Tibial artery (tissue), 4 donors: ENCODE measurements at regions not wholly inside any gene's neighbourhood (a gene's known extent, or its start where the extent isn't known, plus 50 kb on each side); places are given as distances from the start of the nearest gene placed in this dataset.

Experiments
- DNase-seq, 2 donors: peaks; one replicate each; pipeline ENCODE4 v3.0.0-alpha.2; 2019
- H3K27ac ChIP-seq, 2 donors: fragments of 200-600 bp; sonication (generic) in 1 of 2; 1 replicate in 1 of 2; 2 replicates in 1 of 2; pipeline ENCODE4 v1.5.1; 2018 to 2019; ENCODE audit warnings: mild to moderate bottlenecking in 1 of 2
- H3K27me3 ChIP-seq, 2 donors: fragments of 200-600 bp; sonication (generic) in 1 of 2; one replicate each; pipeline versions ENCODE4 v1.5.1 to v1.6.0; 2016 to 2019
- H3K36me3 ChIP-seq, 3 donors: fragments of 200-600 bp; sonication (generic) in 2 of 3; one replicate each; pipeline ENCODE4 v1.5.1; 2016 to 2019; ENCODE audit warnings: mild to moderate bottlenecking in 2 of 3
- H3K4me1 ChIP-seq, 4 donors: fragments of 200-600 bp; sonication (generic) in 2 of 4; 1 replicate in 3 of 4; 2 replicates in 1 of 4; pipeline ENCODE4 v1.5.1; 2016 to 2019
- H3K4me3 ChIP-seq, 2 donors: fragments of 200-600 bp; sonication (generic) in 1 of 2; 1 replicate in 1 of 2; 2 replicates in 1 of 2; pipeline ENCODE4 v1.5.1; 2018 to 2019; ENCODE audit warnings: mild to moderate bottlenecking in 2 of 2
- H3K9me3 ChIP-seq, 3 donors: fragments of 200-600 bp; sonication (generic) in 1 of 3; one replicate each; pipeline ENCODE4 v1.5.1; 2016 to 2019
- CTCF ChIP-seq, 2 experiments: fragments of 200-600 bp in 1 of 2; fragments of 450-650 bp in 1 of 2; IDR thresholded peaks; one replicate each; pipeline ENCODE4 v1.5.1; 2017 to 2019; ENCODE audit warnings: antibody characterized with exemption in 2 of 2, mild to moderate bottlenecking in 1 of 2, moderate library complexity in 1 of 2
- intact Hi-C: fragments of 100-400 bp; cut with DNase I; formaldehyde crosslinking; loops from one replicate; pipeline ENCODE4 v1.15.0; 2023; ENCODE audit warnings: low total_unique reads

- no peak overlapping the region for H3K4me3 ChIP-seq
- no peaks in the 10 kb centered on the region for H3K27me3 ChIP-seq
- H3K36me3 ChIP-seq = no peaks in the 10 kb centered on the region
- intact Hi-C loops = no loop called here
- H3K9me3 ChIP-seq = peaks cover 0 to 8% (median 0%) of the 10 kb centered on the region in 3 donors
- no peaks in the 10 kb centered on the region for H3K4me1 ChIP-seq
- DNase-seq = no peak
- no peak for TF ChIP-seq CTCF (IDR thresholded peaks at IDR 0.05)
- H3K27ac ChIP-seq = no peak overlapping the region
These were observed 83.8 kb downstream of the UQCRFS1 start for GRCh38 chr19:29129148-29129547.

- no peak for TF ChIP-seq CTCF (IDR thresholded peaks at IDR 0.05)
- H3K27ac ChIP-seq = no peak overlapping the region
- H3K9me3 ChIP-seq = peaks cover 0 to 8% (median 0%) of the 10 kb centered on the region in 3 donors
- no peak for DNase-seq
- no peaks in the 10 kb centered on the region for H3K4me1 ChIP-seq
- H3K4me3 ChIP-seq = no peak overlapping the region
- no peaks in the 10 kb centered on the region for H3K36me3 ChIP-seq
- intact Hi-C loops = no loop called here
- no peaks in the 10 kb centered on the region for H3K27me3 ChIP-seq
These were observed 84.7 kb downstream of the UQCRFS1 start for GRCh38 chr19:29128203-29128602.

GRCh38 chr19:29122185-29122584 is 90.8 kb downstream of the UQCRFS1 start:
- H3K27me3 ChIP-seq = no peaks in the 10 kb centered on the region
- DNase-seq = peak in 1 of 2 donors; percentile 19
- H3K36me3 ChIP-seq = no peaks in the 10 kb centered on the region
- H3K27ac ChIP-seq = no peak overlapping the region
- intact Hi-C loops = no loop called here
- no peaks in the 10 kb centered on the region for H3K4me1 ChIP-seq
- H3K4me3 ChIP-seq = no peak overlapping the region
- no peaks in the 10 kb centered on the region for H3K9me3 ChIP-seq
- TF ChIP-seq CTCF (IDR thresholded peaks at IDR 0.05) = no peak

- Histone ChIP-seq H3K4me1 (no peaks in the 10 kb centered on the region), H3K27ac (no peak overlapping the region), H3K9me3 (no peaks in the 10 kb centered on the region), H3K36me3 (no peaks in the 10 kb centered on the region), H3K4me3 (no peak overlapping the region), H3K27me3 (no peaks in the 10 kb centered on the region)
- peak; percentile 30 to 65 for DNase-seq
- peak in 1 of 2 experiments; percentile 21 for TF ChIP-seq CTCF (IDR thresholded peaks at IDR 0.05)
- intact Hi-C loops = no loop called here
These were observed 91.3 kb downstream of the UQCRFS1 start for GRCh38 chr19:29121684-29122083.

- DNase-seq = no peak
- intact Hi-C loops = no loop called here
- no peaks in the 10 kb centered on the region for H3K9me3 ChIP-seq
These were observed 92.5 kb downstream of the UQCRFS1 start for GRCh38 chr19:29120466-29120865.

More at GRCh38 chr19:29120466-29120865, 92.5 kb downstream of the UQCRFS1 start:
- H3K4me1 ChIP-seq = no peaks in the 10 kb centered on the region
- no peaks in the 10 kb centered on the region for H3K36me3 ChIP-seq
- H3K27ac ChIP-seq = no peak overlapping the region
- no peaks in the 10 kb centered on the region for H3K27me3 ChIP-seq
- TF ChIP-seq CTCF (IDR thresholded peaks at IDR 0.05) = no peak
- H3K4me3 ChIP-seq = no peak overlapping the region
